HS-5 (cell line): ENCODE measurements at regions not wholly inside any gene's neighbourhood (a gene's known extent, or its start where the extent isn't known, plus 50 kb on each side); places are given as distances from the start of the nearest gene placed in this dataset.

Source experiments
- DNase-seq: peaks from one replicate; pipeline ENCODE4 v3.0.0-alpha.2; 2012; ENCODE audit warnings: low read depth

- no peak for DNase-seq
Observed at GRCh38 chr7:17130281-17131059, 168.0 kb upstream of the AHR start.

- DNase-seq = no peak
Observed at GRCh38 chr7:17131060-17131345, 167.4 kb upstream of the AHR start.

GRCh38 chr7:17131983-17132655 is 166.3 kb upstream of the AHR start:
- no peak for DNase-seq

GRCh38 chr7:17132726-17133125 is 165.7 kb upstream of the AHR start:
- DNase-seq = no peak

GRCh38 chr7:17133977-17134376 is 164.5 kb upstream of the AHR start:
- no peak for DNase-seq

GRCh38 chr7:17134786-17135185 is 163.7 kb upstream of the AHR start:
- DNase-seq = no peak

- no peak for DNase-seq
Observed at GRCh38 chr7:17136126-17136525, 162.3 kb upstream of the AHR start.

- DNase-seq = no peak
Observed at GRCh38 chr7:17139081-17139480, 159.4 kb upstream of the AHR start.

GRCh38 chr7:17140406-17140805 is 158.0 kb upstream of the AHR start:
- DNase-seq = no peak

- DNase-seq = no peak
Observed at GRCh38 chr7:17142831-17143541, 155.5 kb upstream of the AHR start.

GRCh38 chr7:17144322-17144721 is 154.1 kb upstream of the AHR start:
- peak; percentile 43 for DNase-seq

GRCh38 chr7:17146621-17147020 is 151.8 kb upstream of the AHR start:
- no peak for DNase-seq

- peak; percentile 50 for DNase-seq
Observed at GRCh38 chr7:17147409-17147808, 151.0 kb upstream of the AHR start.

- DNase-seq = no peak
Observed at GRCh38 chr7:17150018-17150417, 148.4 kb upstream of the AHR start.

- no peak for DNase-seq
Observed at GRCh38 chr7:17152721-17153120, 145.7 kb upstream of the AHR start.

GRCh38 chr7:17153536-17153935 is 144.9 kb upstream of the AHR start:
- no peak for DNase-seq

- DNase-seq = no peak
Observed at GRCh38 chr7:17155529-17155928, 142.9 kb upstream of the AHR start.

GRCh38 chr7:17158261-17158660 is 140.2 kb upstream of the AHR start:
- DNase-seq = no peak

- DNase-seq = no peak
Observed at GRCh38 chr7:17159500-17160037, 138.9 kb upstream of the AHR start.

- DNase-seq = no peak
Observed at GRCh38 chr7:17166824-17167379, 131.6 kb upstream of the AHR start.

GRCh38 chr7:17168416-17168815 is 130.0 kb upstream of the AHR start:
- no peak for DNase-seq

GRCh38 chr7:17171427-17171826 is 127.0 kb upstream of the AHR start:
- no peak for DNase-seq
